H1 (cell line): ENCODE measurements at regions not wholly inside any gene's neighbourhood (a gene's known extent, or its start where the extent isn't known, plus 50 kb on each side); places are given as distances from the start of the nearest gene placed in this dataset.

ENCODE experiments used
- CTCF ChIA-PET: fragments of 300-600 bp; sonication (Branson Sonifier 250); formaldehyde crosslinking; loops from one replicate; lab custom pipeline; 2021; ENCODE audit not compliant: partially characterized antibody; lab: Charles Lee
- POLR2A ChIA-PET: fragments of 300-600 bp; sonication (Branson Sonifier 250); formaldehyde crosslinking; loops from one replicate; lab custom pipeline; 2021; ENCODE audit warnings: inconsistent platforms; ENCODE audit not compliant: partially characterized antibody; lab: Charles Lee
- DNase-seq, 2 experiments: peaks; one replicate each; pipeline versions ENCODE4 v3.0.0 to v3.0.0-alpha.2; 2010 to 2022; ENCODE audit warnings: low spot score in 2 of 2, low read depth in 1 of 2, mixed read lengths in 1 of 2
- FAIRE-seq: peaks from 2 replicates; lab custom pipeline; 2011; peaks lifted over from hg19 to GRCh38; lab: Jason Lieb, UNC
- H2AFZ ChIP-seq: 2 replicates; pipeline ENCODE4 v1.8.1; 2012; ENCODE audit warnings: low read length, inconsistent platforms
- H2AK5ac ChIP-seq: 2 replicates; pipeline ENCODE4 v1.6.1; 2013; ENCODE audit warnings: low read depth, low read length
- H2BK120ac ChIP-seq: replicated peaks from 2 replicates; pipeline ENCODE3; 2013; ENCODE audit warnings: low read depth, low read length, inconsistent platforms
- H2BK12ac ChIP-seq: 2 replicates; pipeline ENCODE4 v1.6.1; 2013; ENCODE audit warnings: low read depth, low read length
- H2BK15ac ChIP-seq: 2 replicates; pipeline ENCODE4 v1.6.1; 2013; ENCODE audit warnings: low read length
- H2BK20ac ChIP-seq: 2 replicates; pipeline ENCODE4 v1.6.1; 2013; ENCODE audit warnings: low read length
- H2BK5ac ChIP-seq: 2 replicates; pipeline ENCODE4 v1.6.1; 2013; ENCODE audit warnings: low read depth, low read length
- H3K14ac ChIP-seq: 2 replicates; pipeline ENCODE4 v1.6.1; 2013; ENCODE audit warnings: inconsistent platforms; ENCODE audit not compliant: insufficient read length
- H3K18ac ChIP-seq: 2 replicates; pipeline ENCODE4 v1.6.1; 2013; ENCODE audit warnings: low read length; ENCODE audit errors: extremely low read depth
- H3K23ac ChIP-seq: 2 replicates; pipeline ENCODE4 v1.6.1; 2013; ENCODE audit warnings: inconsistent platforms; ENCODE audit not compliant: insufficient read length
- H3K23me2 ChIP-seq: 2 replicates; pipeline ENCODE4 v1.6.1; 2013; ENCODE audit warnings: low read depth, low read length
- H3K27ac ChIP-seq: 2 replicates; pipeline ENCODE4 v1.6.1; 2011; ENCODE audit warnings: low read depth, low read length, inconsistent platforms
- H3K27me3 ChIP-seq, 4 experiments: replicated peaks in 1 of 4; 1 replicate in 1 of 4; 2 replicates in 3 of 4; pipeline versions ENCODE4 v1.6.1 to v1.8.1; 2011 to 2013; ENCODE audit warnings: low read length in 3 of 4, mild to moderate bottlenecking in 3 of 4, inconsistent platforms in 2 of 4, mixed read lengths in 2 of 4, moderate library complexity in 1 of 4; ENCODE audit not compliant: control insufficient read depth in 3 of 4, insufficient read depth in 3 of 4; ENCODE audit errors: extremely low read depth in 1 of 4
- H3K36me3 ChIP-seq, 4 experiments: 2 replicates each; pipeline versions ENCODE4 v1.6.1 to v1.8.1; 2011 to 2013; ENCODE audit warnings: mild to moderate bottlenecking in 4 of 4, low read length in 3 of 4, moderate library complexity in 2 of 4, control low read depth in 1 of 4, inconsistent platforms in 1 of 4; ENCODE audit not compliant: insufficient read depth in 4 of 4, control insufficient read depth in 2 of 4
- H3K4ac ChIP-seq: replicated peaks from 2 replicates; pipeline ENCODE3; 2013; ENCODE audit warnings: low read length, low read depth, mixed read lengths, inconsistent platforms; ENCODE audit not compliant: insufficient read length
- H3K4me1 ChIP-seq, 4 experiments: replicated peaks in 1 of 4; 1 replicate in 1 of 4; 2 replicates in 3 of 4; pipeline versions ENCODE4 v1.6.1 to v1.8.1; 2011 to 2013; ENCODE audit warnings: low read length in 3 of 4, inconsistent platforms in 2 of 4, mixed read lengths in 1 of 4; ENCODE audit not compliant: insufficient read depth in 4 of 4, control insufficient read depth in 3 of 4
- H3K4me2 ChIP-seq, 2 experiments: 2 replicates each; pipeline versions ENCODE4 v1.6.1 to v1.8.1; 2011 to 2013; ENCODE audit warnings: low read depth in 2 of 2, low read length in 2 of 2, control low read depth in 1 of 2, inconsistent platforms in 1 of 2, mild to moderate bottlenecking in 1 of 2; ENCODE audit not compliant: insufficient read depth in 1 of 2
- H3K4me3 ChIP-seq, 4 experiments: fragments of 200-600, 300-600 bp in 1 of 4; sonication (generic), shearing (Covaris generic), sonication (Bioruptor Twin) in 1 of 4; 2 replicates each; pipeline versions ENCODE4 v1.5.1 to v1.8.1; 2011 to 2016; ENCODE audit warnings: low read length in 4 of 4, low read depth in 3 of 4, control low read depth in 2 of 4, inconsistent platforms in 2 of 4, mild to moderate bottlenecking in 2 of 4, mixed read lengths in 1 of 4, moderate library complexity in 1 of 4; ENCODE audit not compliant: insufficient read depth in 2 of 4; ENCODE audit errors: extremely low read depth in 1 of 4
- H3K56ac ChIP-seq: replicated peaks from 2 replicates; pipeline ENCODE3; 2013; ENCODE audit warnings: low read depth, mild to moderate bottlenecking, mixed read lengths, low read length, inconsistent platforms; ENCODE audit not compliant: insufficient read length
- H3K79me1 ChIP-seq: 2 replicates; pipeline ENCODE4 v1.6.1; 2013; ENCODE audit warnings: low read depth, low read length, control low read depth
- H3K79me2 ChIP-seq, 2 experiments: 2 replicates each; pipeline versions ENCODE4 v1.6.1 to v1.8.1; 2012 to 2013; ENCODE audit warnings: low read length in 2 of 2, mild to moderate bottlenecking in 2 of 2, inconsistent platforms in 1 of 2; ENCODE audit not compliant: insufficient read depth in 2 of 2, control insufficient read depth in 1 of 2
- H3K9ac ChIP-seq, 4 experiments: replicated peaks in 1 of 4; 1 replicate in 1 of 4; 2 replicates in 3 of 4; pipeline versions ENCODE4 v1.6.1 to v1.8.1; 2011 to 2013; ENCODE audit warnings: low read depth in 3 of 4, low read length in 3 of 4, control low read depth in 2 of 4, mild to moderate bottlenecking in 2 of 4, moderate library complexity in 2 of 4, inconsistent platforms in 1 of 4; ENCODE audit errors: extremely low read depth in 1 of 4
- H3K9me3 ChIP-seq, 2 experiments: 2 replicates each; pipeline versions ENCODE4 v1.6.1 to v1.8.1; 2012 to 2013; ENCODE audit warnings: mild to moderate bottlenecking in 2 of 2, moderate library complexity in 2 of 2, control low read depth in 1 of 2, inconsistent platforms in 1 of 2, low read depth in 1 of 2, low read length in 1 of 2, mixed read lengths in 1 of 2; ENCODE audit not compliant: insufficient read depth in 2 of 2
- H4K20me1 ChIP-seq, 2 experiments: replicated peaks in 1 of 2; 2 replicates each; pipeline versions ENCODE3 to v1.8.1; 2011 to 2013; ENCODE audit warnings: inconsistent platforms in 2 of 2, low read length in 2 of 2, mild to moderate bottlenecking in 1 of 2; ENCODE audit not compliant: insufficient read depth in 2 of 2, control insufficient read depth in 1 of 2
- H4K5ac ChIP-seq: 2 replicates; pipeline ENCODE4 v1.6.1; 2013; ENCODE audit warnings: low read length, low read depth, mixed read lengths, inconsistent platforms; ENCODE audit not compliant: insufficient read length
- H4K8ac ChIP-seq: 2 replicates; pipeline ENCODE4 v1.8.0; 2013; ENCODE audit warnings: mild to moderate bottlenecking, moderate library complexity, low read length, inconsistent platforms; ENCODE audit not compliant: insufficient read depth; ENCODE audit errors: extremely low read depth
- H4K91ac ChIP-seq: replicated peaks from 2 replicates; pipeline ENCODE3; 2013; ENCODE audit warnings: low read length, mixed read lengths, inconsistent platforms; ENCODE audit not compliant: insufficient read length
- JUN ChIP-seq: IDR thresholded peaks from 2 replicates; pipeline ENCODE4 v1.6.1; 2011; ENCODE audit warnings: low read depth, mild to moderate bottlenecking, improper control_type of control experiment, low read length
- KDM1A ChIP-seq: fragments of 200-600, 300-600 bp; sonication (generic); IDR thresholded peaks from 2 replicates; pipeline ENCODE4 v1.7.1; 2016; ENCODE audit warnings: mild to moderate bottlenecking, low read length, borderline replicate concordance
- PHF8 ChIP-seq: fragments of 200-600 bp; sonication (generic); conservative IDR thresholded peaks from 2 replicates; pipeline ENCODE4 v1.7.1; 2012; ENCODE audit warnings: low read depth, mild to moderate bottlenecking, inconsistent platforms, low read length, moderate library complexity
- ZNF274 ChIP-seq: IDR thresholded peaks from 2 replicates; pipeline ENCODE4 v1.7.0; 2012; ENCODE audit warnings: low read length, borderline replicate concordance; ENCODE audit errors: extremely low read depth
- WGBS, 2 experiments: shearing (Covaris generic) in 1 of 2; methylation state at CpG; one replicate each; pipeline versions ENCODE4 v1.1.6 to v1.1.7; 2013 to 2015; ENCODE audit warnings: low lambda C conversion rate in 2 of 2, mixed read lengths in 2 of 2, inconsistent platforms in 1 of 2, low coverage in 1 of 2, missing lambda C conversion rate in 1 of 2; ENCODE audit not compliant: insufficient replicate concordance in 2 of 2, insufficient coverage in 1 of 2, insufficient read length in 1 of 2; ENCODE audit errors: extremely low coverage in 1 of 2, missing lambda C conversion rate in 1 of 2; 5-methylcytosine and 5-hydroxymethylcytosine counted together

DNA sequence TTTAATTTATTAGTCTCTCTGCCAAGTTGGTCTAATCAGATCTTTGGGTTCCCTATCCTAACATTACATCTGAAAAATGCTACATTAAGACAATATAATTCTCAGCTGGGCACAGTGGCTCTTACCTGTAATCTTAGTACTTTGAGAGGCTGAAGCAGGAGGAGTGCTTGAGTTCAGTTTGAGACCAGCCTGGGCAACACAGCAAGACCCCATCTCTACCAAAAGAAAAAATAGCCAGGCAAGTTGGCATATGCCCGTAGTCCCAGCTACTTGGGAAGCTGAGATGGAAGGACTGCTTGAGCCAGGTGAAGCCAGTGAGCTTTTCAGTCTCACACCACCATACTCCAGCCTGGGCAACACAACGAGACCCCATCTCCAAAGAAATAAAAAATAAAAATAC lies 95.0 kb downstream of the KLF12 start:
- POLR2A ChIA-PET, result no interaction called here
- Histone ChIP-seq H3K79me2 (peaks cover 0 to 10% of the 10 kb centered on the region in 2 experiments; a peak in 2 of 4 replicates), H2BK15ac (no peak overlapping the region)

More for the DNA sequence above, 95.0 kb downstream of the KLF12 start:
- Histone ChIP-seq H3K4me3 (no peak overlapping the region), H3K79me1 (no peaks in the 10 kb centered on the region), H4K91ac (no peak overlapping the region), H3K14ac (no peak overlapping the region), H2AK5ac (no peak overlapping the region), H3K18ac (no peak overlapping the region), H3K36me3 (no peaks in the 10 kb centered on the region), H3K23ac (no peak overlapping the region), H3K27ac (no peak overlapping the region), H3K56ac (no peak overlapping the region), H4K5ac (no peak overlapping the region), H3K4me2 (no peak overlapping the region), H2BK120ac (no peak overlapping the region), H3K4ac (no peak overlapping the region), H2BK5ac (no peak overlapping the region), H2BK20ac (no peak overlapping the region), H3K9me3 (no peaks in the 10 kb centered on the region), H4K20me1 (no peaks in the 10 kb centered on the region), H2BK12ac (no peak overlapping the region), H3K27me3 (no peaks in the 10 kb centered on the region), H3K9ac (no peak overlapping the region), H3K4me1 (peaks cover 2 to 13% (median 6%) of the 10 kb centered on the region in 4 experiments; a peak in 5 of 7 replicates), H2AFZ (no peak overlapping the region), H4K8ac (no peak overlapping the region), H3K23me2 (no peaks in the 10 kb centered on the region; the same call in 1 of the 2 replicates)
- FAIRE-seq (no peak), DNase-seq (no peak)
- TF ChIP-seq KDM1A, result 0 out of 2 replicates have a peak, but pooled peaks have one; percentile 23
- TF ChIP-seq ZNF274, result no peak
- no peak for TF ChIP-seq PHF8
- TF ChIP-seq JUN, result no peak
- CTCF ChIA-PET, result interaction anchor here (0.7 to 2.1 kb wide), 11 partner anchors 9 to 248 kb away, joined by 3 to 9 read pairs (median 3); no protein-coding TSS in a partner anchor
- WGBS, 2 experiments, result 86% methylated on average over 2 of the region's 2 CpGs; no CpG with 5 or more reads in 1 of the 2 experiments
